K562 (cell line): ENCODE measurements at regions not wholly inside any gene's neighbourhood (a gene's known extent, or its start where the extent isn't known, plus 50 kb on each side); places are given as distances from the start of the nearest gene placed in this dataset.

Source experiments
- ETV1 ChIP-seq: fragments of 450-650 bp; conservative IDR thresholded peaks from 2 replicates; pipeline ENCODE4 v1.6.1; 2016; ENCODE audit warnings: missing genetic modification characterization, control low read depth, low read depth, missing compliant biosample characterization
- NCOA2 ChIP-seq, 2 experiments: fragments of 450-650 bp; IDR thresholded peaks; 2 replicates each; pipeline ENCODE4 v1.6.1; 2018; ENCODE audit warnings: mild to moderate bottlenecking in 2 of 2, moderate library complexity in 1 of 2; ENCODE audit not compliant: partially characterized antibody in 2 of 2
- POLR2A ChIP-seq: fragments of 450-650 bp; conservative IDR thresholded peaks from 2 replicates; pipeline ENCODE4 v1.6.1; 2016
- RFX5 ChIP-seq: IDR thresholded peaks from 2 replicates; pipeline ENCODE4 v1.6.1; 2011; ENCODE audit warnings: low read depth, mild to moderate bottlenecking, improper control_type of control experiment, low read length
- ZFPM2 ChIP-seq: fragments of 250-450 bp; sonication (Bioruptor Pico); IDR thresholded peaks from 2 replicates; pipeline ENCODE4 v1.5.1; 2022; ENCODE audit warnings: mild to moderate bottlenecking
- TF ChIP-seq, protein P1 (sequence below), 3 experiments: IDR thresholded peaks in 2 of 3; conservative IDR thresholded peaks in 1 of 3; 2 replicates each; pipeline ENCODE4 v1.5.1; 2011 to 2012; ENCODE audit warnings: low read length in 3 of 3, mild to moderate bottlenecking in 3 of 3, control low read depth in 2 of 3, improper control_type of control experiment in 1 of 3, inconsistent platforms in 1 of 3, low read depth in 1 of 3, mixed read lengths in 1 of 3, moderate library complexity in 1 of 3; ENCODE audit not compliant: insufficient read depth in 2 of 3
- TF ChIP-seq, protein P2 (sequence below), 2 experiments: fragments of 450-650 bp in 1 of 2; sonication (generic) in 1 of 2; formaldehyde crosslinking in 1 of 2; IDR thresholded peaks; 2 replicates each; pipeline versions ENCODE4 v1.7.1 to v1.9.0; 2016 to 2022; ENCODE audit warnings: inconsistent platforms in 1 of 2, mild to moderate bottlenecking in 1 of 2, missing genetic modification reagents in 1 of 2
- TF ChIP-seq, protein P3 (sequence below): sonication (generic); formaldehyde crosslinking; IDR thresholded peaks from 2 replicates; pipeline ENCODE4 v1.5.0; 2020; ENCODE audit warnings: missing genetic modification reagents

DNA sequence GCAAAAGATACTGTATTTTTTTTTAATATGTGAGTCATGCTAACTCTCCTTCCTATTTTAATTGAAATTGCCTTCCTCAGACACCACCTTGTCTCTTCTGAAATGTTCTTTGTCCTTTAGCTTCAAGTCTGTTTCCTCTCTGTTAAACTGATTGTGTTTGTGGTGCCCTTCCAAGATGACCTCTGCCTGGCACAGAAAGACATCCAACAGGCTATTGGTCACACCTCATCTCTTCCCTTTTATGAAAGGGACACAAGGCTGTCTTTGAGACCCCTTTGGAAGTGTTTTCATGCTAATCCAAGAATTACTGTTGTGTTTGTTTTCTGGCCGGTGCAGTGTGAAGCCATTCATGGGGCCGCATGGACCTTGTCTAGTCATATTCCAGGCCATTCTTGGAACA lies 94.0 kb upstream of the PIK3C3 start:
- TF ChIP-seq POLR2A, result no peak
- TF ChIP-seq ZFPM2 (CRISPR knock-in tag), result no peak
- no peak for TF ChIP-seq RFX5
- TF ChIP-seq, protein P1, sequence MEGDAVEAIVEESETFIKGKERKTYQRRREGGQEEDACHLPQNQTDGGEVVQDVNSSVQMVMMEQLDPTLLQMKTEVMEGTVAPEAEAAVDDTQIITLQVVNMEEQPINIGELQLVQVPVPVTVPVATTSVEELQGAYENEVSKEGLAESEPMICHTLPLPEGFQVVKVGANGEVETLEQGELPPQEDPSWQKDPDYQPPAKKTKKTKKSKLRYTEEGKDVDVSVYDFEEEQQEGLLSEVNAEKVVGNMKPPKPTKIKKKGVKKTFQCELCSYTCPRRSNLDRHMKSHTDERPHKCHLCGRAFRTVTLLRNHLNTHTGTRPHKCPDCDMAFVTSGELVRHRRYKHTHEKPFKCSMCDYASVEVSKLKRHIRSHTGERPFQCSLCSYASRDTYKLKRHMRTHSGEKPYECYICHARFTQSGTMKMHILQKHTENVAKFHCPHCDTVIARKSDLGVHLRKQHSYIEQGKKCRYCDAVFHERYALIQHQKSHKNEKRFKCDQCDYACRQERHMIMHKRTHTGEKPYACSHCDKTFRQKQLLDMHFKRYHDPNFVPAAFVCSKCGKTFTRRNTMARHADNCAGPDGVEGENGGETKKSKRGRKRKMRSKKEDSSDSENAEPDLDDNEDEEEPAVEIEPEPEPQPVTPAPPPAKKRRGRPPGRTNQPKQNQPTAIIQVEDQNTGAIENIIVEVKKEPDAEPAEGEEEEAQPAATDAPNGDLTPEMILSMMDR (IDR thresholded peaks at IDR 0.05 in 2 of 3, conservative IDR thresholded peaks at IDR 0.05 in 1 of 3; ENCODE audit: insufficient read depth in 2 of 3, low read depth in 1 of 3, low read length in 3 of 3), result no peak
- TF ChIP-seq NCOA2 (IDR thresholded peaks at IDR 0.05; ENCODE audit: partially characterized antibody in 2 of 2), result no peak
- TF ChIP-seq, protein P2, sequence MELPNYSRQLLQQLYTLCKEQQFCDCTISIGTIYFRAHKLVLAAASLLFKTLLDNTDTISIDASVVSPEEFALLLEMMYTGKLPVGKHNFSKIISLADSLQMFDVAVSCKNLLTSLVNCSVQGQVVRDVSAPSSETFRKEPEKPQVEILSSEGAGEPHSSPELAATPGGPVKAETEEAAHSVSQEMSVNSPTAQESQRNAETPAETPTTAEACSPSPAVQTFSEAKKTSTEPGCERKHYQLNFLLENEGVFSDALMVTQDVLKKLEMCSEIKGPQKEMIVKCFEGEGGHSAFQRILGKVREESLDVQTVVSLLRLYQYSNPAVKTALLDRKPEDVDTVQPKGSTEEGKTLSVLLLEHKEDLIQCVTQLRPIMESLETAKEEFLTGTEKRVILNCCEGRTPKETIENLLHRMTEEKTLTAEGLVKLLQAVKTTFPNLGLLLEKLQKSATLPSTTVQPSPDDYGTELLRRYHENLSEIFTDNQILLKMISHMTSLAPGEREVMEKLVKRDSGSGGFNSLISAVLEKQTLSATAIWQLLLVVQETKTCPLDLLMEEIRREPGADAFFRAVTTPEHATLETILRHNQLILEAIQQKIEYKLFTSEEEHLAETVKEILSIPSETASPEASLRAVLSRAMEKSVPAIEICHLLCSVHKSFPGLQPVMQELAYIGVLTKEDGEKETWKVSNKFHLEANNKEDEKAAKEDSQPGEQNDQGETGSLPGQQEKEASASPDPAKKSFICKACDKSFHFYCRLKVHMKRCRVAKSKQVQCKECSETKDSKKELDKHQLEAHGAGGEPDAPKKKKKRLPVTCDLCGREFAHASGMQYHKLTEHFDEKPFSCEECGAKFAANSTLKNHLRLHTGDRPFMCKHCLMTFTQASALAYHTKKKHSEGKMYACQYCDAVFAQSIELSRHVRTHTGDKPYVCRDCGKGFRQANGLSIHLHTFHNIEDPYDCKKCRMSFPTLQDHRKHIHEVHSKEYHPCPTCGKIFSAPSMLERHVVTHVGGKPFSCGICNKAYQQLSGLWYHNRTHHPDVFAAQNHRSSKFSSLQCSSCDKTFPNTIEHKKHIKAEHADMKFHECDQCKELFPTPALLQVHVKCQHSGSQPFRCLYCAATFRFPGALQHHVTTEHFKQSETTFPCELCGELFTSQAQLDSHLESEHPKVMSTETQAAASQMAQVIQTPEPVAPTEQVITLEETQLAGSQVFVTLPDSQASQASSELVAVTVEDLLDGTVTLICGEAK (IDR thresholded peaks at IDR 0.05), result no peak
- TF ChIP-seq, protein P2 (CRISPR knock-in tag; IDR thresholded peaks at IDR 0.05), result no peak
- no peak for TF ChIP-seq ETV1 (tag)
- TF ChIP-seq, protein P3, sequence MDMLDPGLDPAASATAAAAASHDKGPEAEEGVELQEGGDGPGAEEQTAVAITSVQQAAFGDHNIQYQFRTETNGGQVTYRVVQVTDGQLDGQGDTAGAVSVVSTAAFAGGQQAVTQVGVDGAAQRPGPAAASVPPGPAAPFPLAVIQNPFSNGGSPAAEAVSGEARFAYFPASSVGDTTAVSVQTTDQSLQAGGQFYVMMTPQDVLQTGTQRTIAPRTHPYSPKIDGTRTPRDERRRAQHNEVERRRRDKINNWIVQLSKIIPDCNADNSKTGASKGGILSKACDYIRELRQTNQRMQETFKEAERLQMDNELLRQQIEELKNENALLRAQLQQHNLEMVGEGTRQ (CRISPR knock-in tag), result no peak
